ENCODE measurements at regions not wholly inside any gene's neighbourhood (a gene's known extent, or its start where the extent isn't known, plus 50 kb on each side); places are given as distances from the start of the nearest gene placed in this dataset.
A peak's percentile ranks its signal among the peaks of the same experiment; 100 is the strongest.
"Not testable (repeated sequence)": the region's sequence is repeated elsewhere in the genome, so short reads cannot be mapped to it uniquely, and the experiment has no call there.

- no peak for DNase-seq
These were observed 239.3 kb downstream of the NRIP1 start for GRCh38 chr21:14825514-14825974.

- DNase-seq = no peak
These were observed 240.7 kb downstream of the NRIP1 start for GRCh38 chr21:14824126-14824525.

- DNase-seq = peak in 1 of 2 experiments; percentile 41
These were observed 247.5 kb downstream of the NRIP1 start for GRCh38 chr21:14817311-14817710.

- no peak for DNase-seq
These were observed 249.8 kb downstream of the NRIP1 start for GRCh38 chr21:14814991-14815390.

GRCh38 chr21:14814282-14814681 is 250.5 kb downstream of the NRIP1 start:
- no peak for DNase-seq

GRCh38 chr21:14804170-14804569 is 258.1 kb upstream of the SAMSN1 start:
- not testable (repeated sequence) for DNase-seq

- no peak for DNase-seq
These were observed 251.4 kb upstream of the SAMSN1 start for GRCh38 chr21:14797543-14797942.

GRCh38 chr21:14787312-14787711 is 241.2 kb upstream of the SAMSN1 start:
- no peak for DNase-seq

- DNase-seq = no peak
These were observed 239.6 kb upstream of the SAMSN1 start for GRCh38 chr21:14785679-14786078.

- no peak for DNase-seq
These were observed 227.7 kb upstream of the SAMSN1 start for GRCh38 chr21:14773777-14774345.

GRCh38 chr21:14771593-14771992 is 225.5 kb upstream of the SAMSN1 start:
- no peak for DNase-seq

- no peak for DNase-seq
These were observed 221.9 kb upstream of the SAMSN1 start for GRCh38 chr21:14768042-14768441.

GRCh38 chr21:14767192-14767852 is 221.2 kb upstream of the SAMSN1 start:
- DNase-seq = no peak

- DNase-seq = no peak
These were observed 220.1 kb upstream of the SAMSN1 start for GRCh38 chr21:14766241-14766640.

GRCh38 chr21:14763695-14764064 is 217.6 kb upstream of the SAMSN1 start:
- no peak for DNase-seq

GRCh38 chr21:14762734-14763694 is 216.9 kb upstream of the SAMSN1 start:
- no peak for DNase-seq

GRCh38 chr21:14762327-14762726 is 216.2 kb upstream of the SAMSN1 start:
- DNase-seq = no peak

GRCh38 chr21:14759285-14759684 is 213.2 kb upstream of the SAMSN1 start:
- no peak for DNase-seq

- no peak for DNase-seq
These were observed 212.7 kb upstream of the SAMSN1 start for GRCh38 chr21:14758849-14759248.

- DNase-seq = no peak
These were observed 211.6 kb upstream of the SAMSN1 start for GRCh38 chr21:14757533-14758327.

- DNase-seq = no peak
These were observed 209.0 kb upstream of the SAMSN1 start for GRCh38 chr21:14755086-14755485.

GRCh38 chr21:14754682-14755081 is 208.6 kb upstream of the SAMSN1 start:
- no peak for DNase-seq

- no peak for DNase-seq
These were observed 208.1 kb upstream of the SAMSN1 start for GRCh38 chr21:14754259-14754604.

Data from NCI-H2081 (cell line).